GM18505 (cell line): ENCODE measurements at regions not wholly inside any gene's neighbourhood (a gene's known extent, or its start where the extent isn't known, plus 50 kb on each side); places are given as distances from the start of the nearest gene placed in this dataset.
A peak's percentile ranks its signal among the peaks of the same experiment; 100 is the strongest.
"Not testable (repeated sequence)": the region's sequence is repeated elsewhere in the genome, so short reads cannot be mapped to it uniquely, and the experiment has no call there.

ENCODE experiments used
- ATAC-seq: cut with Tn5 transposase; IDR thresholded peaks from one replicate; pipeline ENCODE4 v1.9.1; 2021; ENCODE audit not compliant: unreplicated experiment
- POLR2A ChIP-seq: IDR thresholded peaks from 4 replicates; pipeline ENCODE4 v1.6.1; 2011; ENCODE audit warnings: borderline replicate concordance; ENCODE audit not compliant: insufficient read depth, insufficient read length; ENCODE audit errors: extremely low read depth

- no peak for ATAC-seq
- no peak for TF ChIP-seq POLR2A
Measured at GRCh38 chr5:44969825-44970224, 161.1 kb downstream of the MRPS30 start.

DNA sequence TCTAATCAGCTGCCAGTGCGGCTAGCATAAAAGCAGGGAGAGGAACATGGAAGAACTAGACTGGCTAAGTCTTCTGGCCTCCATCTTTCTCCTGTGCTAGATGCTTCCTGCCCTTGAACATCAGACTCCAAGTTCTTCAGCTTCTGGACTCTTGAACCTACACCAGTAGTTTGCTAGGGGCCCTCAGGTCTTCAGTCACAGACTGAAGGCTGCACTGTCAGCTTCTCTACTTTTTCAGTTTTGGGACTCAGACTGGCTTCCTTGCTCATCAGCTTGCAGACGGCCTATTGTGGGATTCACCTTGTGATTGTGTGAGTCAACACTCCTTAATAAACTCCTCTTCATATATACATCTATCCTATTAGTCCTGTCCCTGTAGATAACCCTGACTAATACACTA, 162.2 kb downstream of the MRPS30 start:
- not testable (repeated sequence) for ATAC-seq

DNA sequence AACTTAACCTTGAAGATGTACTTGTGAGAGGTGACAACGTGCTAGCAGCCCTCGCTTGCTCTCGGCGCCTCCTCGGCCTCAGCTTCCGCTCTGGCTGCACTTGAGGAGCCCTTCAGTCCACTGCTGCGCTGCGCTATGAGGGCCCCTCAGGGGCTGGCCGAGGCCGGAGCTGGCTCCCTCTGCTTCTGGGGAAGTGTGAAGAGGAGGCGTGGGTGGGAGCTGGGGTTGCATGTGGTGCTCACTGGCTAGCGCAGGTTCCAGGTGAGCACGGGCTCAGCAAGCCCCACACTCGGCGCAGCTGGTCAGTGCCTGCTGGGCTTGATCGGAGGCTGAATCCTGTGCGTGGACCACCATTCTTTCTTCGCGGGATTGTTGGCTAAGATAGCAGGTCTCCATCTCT, 166.1 kb downstream of the MRPS30 start:
- no peak for ATAC-seq
- TF ChIP-seq POLR2A = no peak

DNA sequence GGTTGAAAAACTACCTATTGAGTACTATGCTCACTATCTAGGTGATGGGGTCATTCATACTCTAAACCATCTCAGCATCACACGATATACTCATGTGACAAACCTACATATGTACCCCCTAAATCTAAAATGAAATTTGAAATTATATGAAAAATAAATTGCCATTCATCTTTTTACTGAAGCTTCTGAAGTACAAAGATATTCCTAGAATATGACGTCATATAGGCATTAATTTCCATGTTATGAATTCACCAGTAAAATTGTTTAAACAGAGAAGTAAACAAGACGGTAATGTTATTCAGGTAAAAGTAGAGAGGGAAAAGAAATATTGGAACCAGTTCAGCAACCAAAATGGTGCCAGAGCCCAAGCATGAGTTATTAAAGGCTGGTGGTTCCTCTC, 173.0 kb downstream of the MRPS30 start:
- no peak for ATAC-seq
- no peak for TF ChIP-seq POLR2A

GRCh38 chr5:44983006-44983405, 174.3 kb downstream of the MRPS30 start:
- no peak for TF ChIP-seq POLR2A
- ATAC-seq = no peak

- no peak for ATAC-seq
- no peak for TF ChIP-seq POLR2A
Measured at GRCh38 chr5:44987026-44987425, 178.3 kb downstream of the MRPS30 start.

- TF ChIP-seq POLR2A = no peak
Measured at GRCh38 chr5:44991693-44992092, 182.9 kb downstream of the MRPS30 start.

GRCh38 chr5:44993286-44993685, 184.5 kb downstream of the MRPS30 start:
- ATAC-seq = no peak
- TF ChIP-seq POLR2A = no peak

More at GRCh38 chr5:44991693-44992092, 182.9 kb downstream of the MRPS30 start:
- ATAC-seq = no peak

GRCh38 chr5:44997506-44997905, 188.8 kb downstream of the MRPS30 start:
- TF ChIP-seq POLR2A = no peak
- ATAC-seq = no peak

GRCh38 chr5:45007102-45007501, 198.4 kb downstream of the MRPS30 start:
- not testable (repeated sequence) for ATAC-seq

- TF ChIP-seq POLR2A = no peak
- ATAC-seq = no peak
Measured at GRCh38 chr5:45017568-45017967, 208.8 kb downstream of the MRPS30 start.

DNA sequence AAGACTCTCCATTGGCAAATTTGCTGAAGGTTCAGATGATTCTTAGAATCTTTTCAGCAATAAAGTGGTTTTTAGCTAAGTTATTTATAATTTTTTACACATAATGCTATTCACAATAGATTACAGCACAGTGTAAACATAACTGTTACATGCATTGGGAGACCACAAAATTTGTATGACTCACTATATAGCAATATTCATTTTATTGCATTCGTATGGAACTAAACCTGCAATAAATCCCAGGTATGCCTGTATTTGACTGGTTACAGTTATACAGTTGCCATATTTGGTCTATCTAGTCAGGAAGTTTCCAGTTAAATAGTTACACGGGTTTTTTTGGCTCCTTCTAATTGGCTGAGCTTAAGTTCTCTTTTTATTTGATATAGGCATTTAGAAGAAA, 220.8 kb downstream of the MRPS30 start:
- ATAC-seq = no peak
- TF ChIP-seq POLR2A = no peak

DNA sequence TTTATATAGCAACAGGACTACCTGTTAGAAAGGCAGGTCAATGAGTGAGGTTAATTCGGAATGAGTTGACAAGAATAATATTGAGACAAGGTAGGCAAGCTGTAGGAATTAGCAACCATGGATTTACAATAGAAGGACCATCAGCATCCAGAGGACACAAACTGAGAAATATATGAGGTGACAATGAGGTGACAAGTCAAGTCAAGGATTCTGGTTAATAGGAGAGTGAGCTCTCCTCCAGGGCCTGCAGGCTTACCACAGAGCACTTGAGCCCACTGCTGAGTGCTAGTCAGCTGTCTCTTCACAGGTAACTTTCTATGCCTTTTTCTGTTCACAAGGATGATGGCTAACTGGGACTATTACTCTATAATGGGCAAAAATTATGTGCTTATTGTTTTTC, 227.2 kb downstream of the MRPS30 start:
- TF ChIP-seq POLR2A = no peak
- ATAC-seq = no peak

- TF ChIP-seq POLR2A = no peak
- ATAC-seq = no peak
Measured at GRCh38 chr5:45037927-45038326, 229.2 kb downstream of the MRPS30 start.

DNA sequence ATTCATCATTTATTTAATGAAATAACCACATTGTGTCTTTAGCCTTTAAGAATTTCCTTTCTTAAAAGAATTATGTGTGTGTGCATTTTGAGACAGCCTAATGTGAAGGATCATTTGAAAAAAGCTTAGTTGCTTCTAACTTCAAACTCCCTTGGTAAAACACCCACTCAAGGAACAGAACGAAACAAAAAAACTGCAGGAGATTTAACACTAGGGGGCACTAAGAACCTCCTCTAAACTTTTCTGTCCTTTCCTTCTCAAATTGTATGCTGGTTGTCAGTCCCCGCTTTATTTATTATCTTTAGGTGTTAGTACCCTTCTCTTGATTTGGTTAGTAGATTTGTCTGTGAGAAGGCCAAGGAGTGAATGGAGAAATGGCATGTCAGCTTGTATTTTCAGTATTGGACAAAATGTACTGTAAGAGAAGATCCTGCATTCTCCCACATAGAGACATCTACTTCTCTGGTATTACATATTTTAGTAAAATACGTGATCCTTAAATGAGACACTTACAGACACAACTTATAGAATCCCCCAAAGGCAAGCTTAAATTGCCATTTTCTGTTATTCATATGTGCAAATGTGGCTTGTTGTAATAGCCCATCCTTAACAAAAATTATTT, 229.7 kb downstream of the MRPS30 start:
- peak; percentile 88 for ATAC-seq
- TF ChIP-seq POLR2A = no peak
